Osteoblast (primary cell): ENCODE measurements at regions not wholly inside any gene's neighbourhood (a gene's known extent, or its start where the extent isn't known, plus 50 kb on each side); places are given as distances from the start of the nearest gene placed in this dataset.
"Not testable (repeated sequence)": the region's sequence is repeated elsewhere in the genome, so short reads cannot be mapped to it uniquely, and the experiment has no call there.

Source experiments
- DNase-seq: peaks from one replicate; pipeline ENCODE4 v3.0.0; 2011; ENCODE audit warnings: low spot score, mixed read lengths; ENCODE audit not compliant: insufficient read length; ENCODE audit errors: missing footprints
- H2AFZ ChIP-seq: 2 replicates; pipeline ENCODE4 v1.6.0; 2011; ENCODE audit warnings: mild to moderate bottlenecking, low read length
- H3K27ac ChIP-seq: 2 replicates; pipeline ENCODE4 v1.5.1; 2011; ENCODE audit warnings: mild to moderate bottlenecking, low read depth, low read length, moderate library complexity
- H3K27me3 ChIP-seq: 2 replicates; pipeline ENCODE4 v1.6.0; 2012; ENCODE audit warnings: mild to moderate bottlenecking, control low read depth, inconsistent platforms, low read length, moderate library complexity; ENCODE audit not compliant: insufficient read depth
- H3K36me3 ChIP-seq: 2 replicates; pipeline ENCODE4 v1.5.1; 2011; ENCODE audit warnings: mild to moderate bottlenecking, low read length, control low read depth, moderate library complexity; ENCODE audit not compliant: insufficient read depth
- H3K4me1 ChIP-seq: 2 replicates; pipeline ENCODE4 v1.5.1; 2011; ENCODE audit warnings: mild to moderate bottlenecking, low read length, control low read depth, moderate library complexity; ENCODE audit not compliant: insufficient read depth
- H3K4me2 ChIP-seq: 2 replicates; pipeline ENCODE4 v1.6.0; 2011; ENCODE audit warnings: mild to moderate bottlenecking, low read length; ENCODE audit not compliant: insufficient read depth
- H3K4me3 ChIP-seq: fragments of 200-600 bp; sonication (generic); 3 replicates; pipeline ENCODE4 v1.5.1; 2012; ENCODE audit warnings: mild to moderate bottlenecking, low read length, inconsistent platforms; ENCODE audit not compliant: insufficient read depth
- H3K79me2 ChIP-seq: 2 replicates; pipeline ENCODE4 v1.6.0; 2012; ENCODE audit warnings: mild to moderate bottlenecking, low read length, control low read depth, inconsistent platforms; ENCODE audit not compliant: insufficient read depth
- H3K9me3 ChIP-seq: 2 replicates; pipeline ENCODE4 v1.5.1; 2011; ENCODE audit warnings: low read depth, low read length, control low read depth
- H4K20me1 ChIP-seq: 2 replicates; pipeline ENCODE4 v1.6.0; 2012; ENCODE audit warnings: mild to moderate bottlenecking, low read length, control low read depth; ENCODE audit not compliant: insufficient read depth
- CTCF ChIP-seq: IDR thresholded peaks from 2 replicates; pipeline ENCODE4 v1.5.1; 2011; ENCODE audit warnings: mild to moderate bottlenecking, low read depth, low read length, moderate library complexity; ENCODE audit errors: extremely low read depth

GRCh38 chr10:123393170-123393569, 239.0 kb downstream of the BUB3 start:
- Histone ChIP-seq H3K27ac (no peak overlapping the region), H3K27me3 (no peaks in the 10 kb centered on the region), H2AFZ (no peak overlapping the region), H3K9me3 (no peaks in the 10 kb centered on the region), H3K4me2 (no peak overlapping the region), H3K4me1 (no peaks in the 10 kb centered on the region), H3K36me3 (no peaks in the 10 kb centered on the region), H3K79me2 (no peaks in the 10 kb centered on the region), H3K4me3 (no peak overlapping the region), H4K20me1 (no peaks in the 10 kb centered on the region)
- no peak for DNase-seq
- no peak for TF ChIP-seq CTCF

GRCh38 chr10:123394382-123394781, 240.2 kb downstream of the BUB3 start:
- H3K27me3 ChIP-seq: no peaks in the 10 kb centered on the region
- H2AFZ ChIP-seq: no peak overlapping the region
- H3K4me3 ChIP-seq: no peak overlapping the region
- H3K4me2 ChIP-seq: no peak overlapping the region
- H4K20me1 ChIP-seq: no peaks in the 10 kb centered on the region
- H3K27ac ChIP-seq: no peak overlapping the region
- DNase-seq: no peak
- no peaks in the 10 kb centered on the region for H3K36me3 ChIP-seq
- no peaks in the 10 kb centered on the region for H3K79me2 ChIP-seq
- no peak for TF ChIP-seq CTCF
- H3K4me1 ChIP-seq: no peaks in the 10 kb centered on the region
- no peaks in the 10 kb centered on the region for H3K9me3 ChIP-seq

- H3K36me3 ChIP-seq, H3K79me2 ChIP-seq, H3K27ac ChIP-seq, H3K4me1 ChIP-seq, H3K4me2 ChIP-seq, H3K27me3 ChIP-seq, H4K20me1 ChIP-seq, H3K4me3 ChIP-seq, H2AFZ ChIP-seq, DNase-seq, H3K9me3 ChIP-seq: not testable (repeated sequence)
Observed at GRCh38 chr10:123395234-123395633, 241.0 kb downstream of the BUB3 start.

GRCh38 chr10:123395906-123396305, 241.7 kb downstream of the BUB3 start:
- H3K4me2 ChIP-seq: no peak overlapping the region
- no peaks in the 10 kb centered on the region for H3K79me2 ChIP-seq
- no peaks in the 10 kb centered on the region for H4K20me1 ChIP-seq
- no peaks in the 10 kb centered on the region for H3K9me3 ChIP-seq
- H2AFZ ChIP-seq: no peak overlapping the region
- no peaks in the 10 kb centered on the region for H3K27me3 ChIP-seq
- no peaks in the 10 kb centered on the region for H3K4me1 ChIP-seq
- no peak overlapping the region for H3K27ac ChIP-seq
- H3K4me3 ChIP-seq: no peak overlapping the region
- H3K36me3 ChIP-seq: no peaks in the 10 kb centered on the region
- no peak for DNase-seq
- TF ChIP-seq CTCF: no peak
